Left lung (tissue), 4 donors: ENCODE measurements at regions not wholly inside any gene's neighbourhood (a gene's known extent, or its start where the extent isn't known, plus 50 kb on each side); places are given as distances from the start of the nearest gene placed in this dataset.

ENCODE experiments used
- ATAC-seq: fragments of 200-7000 bp; cut with Tn5 transposase; one replicate; pipeline ENCODE4 v1.9.1; 2020; ENCODE audit warnings: moderate library complexity
- DNase-seq, 4 donors: peaks; one replicate each; pipeline ENCODE4 v3.0.0-alpha.2; 2013 to 2020
- H3K27ac ChIP-seq, 2 donors: fragments of 200-600 bp; sonication (generic) in 1 of 2; one replicate each; pipeline versions ENCODE4 v1.5.0 to v1.8.0; 2020 to 2021
- H3K27me3 ChIP-seq, 2 donors: fragments of 200-600 bp; sonication (generic) in 1 of 2; one replicate each; pipeline versions ENCODE4 v1.5.0 to v1.8.0; 2020 to 2021
- H3K36me3 ChIP-seq, 2 donors: fragments of 200-600 bp; sonication (generic) in 1 of 2; one replicate each; pipeline versions ENCODE4 v1.5.0 to v1.8.0; 2020 to 2021
- H3K4me1 ChIP-seq, 2 donors: fragments of 200-600 bp; one replicate each; pipeline ENCODE4 v1.8.0; 2021
- H3K4me3 ChIP-seq, 2 donors: fragments of 200-600 bp; sonication (generic) in 1 of 2; one replicate each; pipeline versions ENCODE4 v1.5.0 to v1.8.0; 2020 to 2021; ENCODE audit warnings: mild to moderate bottlenecking in 1 of 2
- H3K9me3 ChIP-seq, 2 donors: fragments of 200-600 bp; sonication (generic) in 1 of 2; one replicate each; pipeline versions ENCODE4 v1.5.0 to v1.8.0; 2020 to 2021
- intact Hi-C, 2 donors: fragments of 100-400 bp; cut with DNase I; formaldehyde crosslinking; loops; one replicate each; pipeline versions ENCODE4 v1.11.2 to v1.14.2; 2022
- TF ChIP-seq, protein P1 (sequence below), 2 donors: fragments of 200-600 bp; sonication (generic) in 1 of 2; IDR thresholded peaks; one replicate each; pipeline versions ENCODE4 v1.5.0 to v1.8.0; 2021; ENCODE audit warnings: antibody characterized with exemption in 2 of 2
- donor health status: DM: no; HTN: yes; CAD: no.
- donor health status: DM: no; HTN: no; CAD: no.

DNA sequence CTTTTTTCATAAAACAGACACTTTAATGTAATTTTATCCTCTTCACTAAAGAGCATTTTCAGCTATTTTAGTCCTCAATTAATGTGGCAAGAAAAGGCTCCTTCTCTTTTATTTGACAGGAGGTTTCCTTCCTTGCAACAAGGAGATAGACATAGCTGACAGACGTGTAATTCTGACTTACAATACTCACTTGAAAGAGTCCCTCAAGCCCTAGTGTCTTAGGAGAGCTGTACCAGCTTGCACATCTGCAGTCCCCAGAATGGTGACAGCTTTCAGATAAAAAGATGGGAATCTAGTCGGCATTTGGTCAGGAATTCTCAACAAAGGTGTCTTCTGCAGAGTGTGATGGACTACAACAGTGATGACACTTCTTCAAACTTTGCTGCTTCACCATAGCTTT is 603.7 kb upstream of the PTCHD4 start:
- DNase-seq: no peak
- H3K27me3 ChIP-seq: no peaks in the 10 kb centered on the region
- no peaks in the 10 kb centered on the region for H3K36me3 ChIP-seq
- H3K4me3 ChIP-seq: no peak overlapping the region
- intact Hi-C loops: no loop called here
- no peaks in the 10 kb centered on the region for H3K4me1 ChIP-seq
- peaks cover 0 to 8% of the 10 kb centered on the region in 2 donors for H3K9me3 ChIP-seq
- TF ChIP-seq, protein P1, sequence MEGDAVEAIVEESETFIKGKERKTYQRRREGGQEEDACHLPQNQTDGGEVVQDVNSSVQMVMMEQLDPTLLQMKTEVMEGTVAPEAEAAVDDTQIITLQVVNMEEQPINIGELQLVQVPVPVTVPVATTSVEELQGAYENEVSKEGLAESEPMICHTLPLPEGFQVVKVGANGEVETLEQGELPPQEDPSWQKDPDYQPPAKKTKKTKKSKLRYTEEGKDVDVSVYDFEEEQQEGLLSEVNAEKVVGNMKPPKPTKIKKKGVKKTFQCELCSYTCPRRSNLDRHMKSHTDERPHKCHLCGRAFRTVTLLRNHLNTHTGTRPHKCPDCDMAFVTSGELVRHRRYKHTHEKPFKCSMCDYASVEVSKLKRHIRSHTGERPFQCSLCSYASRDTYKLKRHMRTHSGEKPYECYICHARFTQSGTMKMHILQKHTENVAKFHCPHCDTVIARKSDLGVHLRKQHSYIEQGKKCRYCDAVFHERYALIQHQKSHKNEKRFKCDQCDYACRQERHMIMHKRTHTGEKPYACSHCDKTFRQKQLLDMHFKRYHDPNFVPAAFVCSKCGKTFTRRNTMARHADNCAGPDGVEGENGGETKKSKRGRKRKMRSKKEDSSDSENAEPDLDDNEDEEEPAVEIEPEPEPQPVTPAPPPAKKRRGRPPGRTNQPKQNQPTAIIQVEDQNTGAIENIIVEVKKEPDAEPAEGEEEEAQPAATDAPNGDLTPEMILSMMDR (IDR thresholded peaks at IDR 0.05): no peak
- no peak for ATAC-seq
- no peak overlapping the region for H3K27ac ChIP-seq

DNA sequence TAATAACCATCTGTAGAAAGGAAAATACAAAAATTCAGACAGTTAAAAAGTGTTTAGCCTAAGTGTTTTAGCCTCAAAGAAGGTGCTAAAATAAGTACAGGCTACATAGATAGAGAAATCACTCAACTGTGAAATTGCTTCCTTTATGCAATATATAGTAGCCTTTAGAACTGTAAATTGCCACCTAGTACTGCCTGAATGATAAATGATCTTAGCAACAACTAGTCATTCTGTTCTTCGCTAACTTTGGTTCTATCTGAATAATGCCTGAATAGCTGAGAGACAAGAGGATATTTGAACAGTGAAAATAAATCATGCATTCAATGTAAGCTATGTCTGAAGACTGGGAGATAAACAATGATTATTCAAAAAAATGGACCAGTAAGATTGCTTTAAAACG is 603.3 kb upstream of the PTCHD4 start:
- Histone ChIP-seq H3K4me3 (no peak overlapping the region), H3K27me3 (no peaks in the 10 kb centered on the region), H3K4me1 (no peaks in the 10 kb centered on the region), H3K27ac (no peak overlapping the region), H3K9me3 (peaks cover 0 to 4% of the 10 kb centered on the region in 2 donors), H3K36me3 (no peaks in the 10 kb centered on the region)
- DNase-seq (no peak), ATAC-seq (no peak)
- TF ChIP-seq, protein P1 (IDR thresholded peaks at IDR 0.05): no peak
- intact Hi-C loops: no loop called here

DNA sequence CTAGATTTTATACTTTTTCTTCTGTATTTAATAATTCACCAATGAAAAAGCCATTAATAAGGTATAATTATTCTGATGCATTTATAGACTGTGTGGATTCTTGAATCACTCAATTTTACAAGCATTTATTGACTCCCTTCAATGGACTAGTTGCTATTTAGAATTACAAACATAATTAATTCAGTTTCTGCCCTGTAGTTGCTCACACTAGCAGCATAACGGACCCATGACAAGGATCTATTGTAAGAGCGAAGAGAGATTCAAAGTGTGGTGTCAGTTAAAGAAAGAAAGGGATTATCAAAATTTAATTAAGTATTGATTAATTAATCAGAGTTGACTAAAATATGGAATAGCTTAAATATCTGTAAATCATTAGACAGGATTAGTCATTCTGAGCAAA is 602.6 kb upstream of the PTCHD4 start:
- no peak overlapping the region for H3K4me3 ChIP-seq
- DNase-seq (no peak), ATAC-seq (no peak)
- no peaks in the 10 kb centered on the region for H3K27me3 ChIP-seq
- H3K4me1 ChIP-seq: no peaks in the 10 kb centered on the region
- intact Hi-C loops: no loop called here
- TF ChIP-seq, protein P1 (IDR thresholded peaks at IDR 0.05): no peak
- H3K9me3 ChIP-seq: no peaks in the 10 kb centered on the region
- H3K27ac ChIP-seq: no peak overlapping the region
- no peaks in the 10 kb centered on the region for H3K36me3 ChIP-seq

DNA sequence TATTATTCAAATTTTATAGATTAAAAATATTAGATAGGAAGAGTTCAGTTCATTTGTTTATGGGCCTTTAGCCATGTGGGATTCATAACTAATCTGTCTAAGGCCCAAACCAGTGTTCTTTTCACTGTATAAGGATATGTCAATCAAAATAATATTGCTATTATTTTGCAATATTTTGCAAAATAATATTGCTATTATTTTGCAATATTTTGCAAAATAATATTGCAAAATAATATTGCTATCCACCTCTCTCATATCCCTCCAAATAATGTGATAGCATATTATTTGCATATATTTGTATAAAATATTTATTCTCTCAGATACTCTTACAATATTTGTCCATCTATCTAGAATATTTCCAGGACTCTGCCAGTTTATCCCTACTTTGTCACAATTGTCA is 595.3 kb upstream of the PTCHD4 start:
- H3K4me1 ChIP-seq: no peaks in the 10 kb centered on the region
- H3K27ac ChIP-seq: no peak overlapping the region
- DNase-seq (no peak), ATAC-seq (no peak)
- TF ChIP-seq, protein P1 (IDR thresholded peaks at IDR 0.05): no peak
- intact Hi-C loops: no loop called here
- no peaks in the 10 kb centered on the region for H3K27me3 ChIP-seq
- H3K36me3 ChIP-seq: no peaks in the 10 kb centered on the region
- no peak overlapping the region for H3K4me3 ChIP-seq
- H3K9me3 ChIP-seq: peaks cover 0 to 13% of the 10 kb centered on the region in 2 donors

DNA sequence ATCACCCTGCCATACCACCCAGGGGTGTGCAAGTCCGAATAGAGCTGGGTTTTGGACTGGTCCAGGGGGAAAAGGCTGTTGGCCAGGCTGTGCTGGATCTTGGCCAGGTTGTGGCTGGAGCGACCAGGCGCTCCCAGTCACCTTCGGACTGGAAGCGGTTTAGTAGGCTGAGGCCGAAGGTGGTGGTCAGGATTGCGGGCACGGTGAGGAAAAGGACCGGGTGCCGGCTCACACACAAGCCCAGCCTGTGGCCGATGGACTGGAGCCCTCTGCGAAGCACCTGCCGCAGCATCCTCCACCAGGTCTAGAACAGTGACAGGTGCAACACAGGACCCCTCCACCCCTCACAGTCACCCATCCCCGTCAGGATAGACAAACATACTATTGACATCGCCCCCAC is 590.6 kb upstream of the PTCHD4 start:
- DNase-seq (peak in 1 of 4 donors; percentile 58), ATAC-seq (no peak)
- TF ChIP-seq, protein P1 (IDR thresholded peaks at IDR 0.05): no peak
- Histone ChIP-seq H3K9me3 (peaks cover 0 to 24% of the 10 kb centered on the region in 2 donors), H3K27me3 (no peaks in the 10 kb centered on the region), H3K4me3 (no peak overlapping the region), H3K27ac (no peak overlapping the region), H3K4me1 (no peaks in the 10 kb centered on the region), H3K36me3 (no peaks in the 10 kb centered on the region)
- intact Hi-C loops: no loop called here
